ENCODE measurements at regions not wholly inside any gene's neighbourhood (a gene's known extent, or its start where the extent isn't known, plus 50 kb on each side); places are given as distances from the start of the nearest gene placed in this dataset.

DNA sequence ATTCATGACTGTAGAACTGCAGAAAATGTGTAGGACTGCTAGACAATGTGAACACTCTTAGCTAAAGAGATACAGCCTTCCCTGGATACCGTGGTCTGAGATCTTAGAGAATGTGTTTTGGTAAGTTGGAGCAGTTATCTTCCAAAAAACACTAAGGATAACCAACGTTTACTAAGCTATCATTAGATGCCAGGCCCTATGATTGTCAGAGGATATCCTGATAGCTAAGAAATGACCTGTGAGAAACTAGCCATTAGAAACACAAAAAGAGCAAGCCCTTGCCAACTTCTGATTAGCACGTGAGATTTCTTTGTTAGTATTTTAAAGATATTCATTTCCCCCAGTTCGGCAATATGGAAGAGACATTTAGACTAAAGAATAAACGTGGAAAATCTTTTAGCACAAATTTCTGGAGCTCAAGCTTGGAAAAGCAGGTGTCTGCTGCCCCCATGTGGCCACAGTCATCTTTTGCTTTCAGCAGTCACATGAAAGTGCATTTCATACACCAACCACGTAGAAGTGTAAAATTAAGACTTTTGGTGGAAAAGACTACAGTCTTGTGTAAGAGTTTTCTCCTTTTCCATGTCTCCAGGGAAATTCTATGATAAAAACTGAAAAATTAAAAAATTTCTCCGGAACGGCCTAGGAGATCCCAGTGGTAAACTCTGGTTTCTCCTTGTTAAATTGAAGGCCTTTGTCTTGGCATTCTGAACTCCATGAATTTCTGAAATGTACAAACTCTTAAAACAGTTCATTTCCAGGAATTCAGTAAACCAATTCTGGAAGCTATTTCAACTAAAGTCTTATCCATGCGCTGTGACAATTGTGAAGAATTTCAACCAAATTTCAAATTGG lies 136.4 kb downstream of the ZNF674 start (continued):
- TF ChIP-seq GTF2A2 (tag; IDR thresholded peaks at IDR 0.05) (no peak), SMC3 (conservative IDR thresholded peaks at IDR 0.05; ENCODE audit: insufficient read depth, low read depth, low read length) (peak; percentile 49; the same call in 1 of the 2 replicates), CAMTA2 (CRISPR knock-in tag; conservative IDR thresholded peaks at IDR 0.05) (no peak), SRSF7 (optimal IDR thresholded peaks at IDR 0.05; ENCODE audit: low read depth, low read length) (no peak), FOXJ2 (tag; IDR thresholded peaks at IDR 0.05) (no peak), ZNF184 (CRISPR knock-in tag; IDR thresholded peaks at IDR 0.05) (no peak), ZNF436 (CRISPR knock-in tag; IDR thresholded peaks at IDR 0.05) (no peak), CBX1 (IDR thresholded peaks at IDR 0.05; ENCODE audit: low read depth) (no peak), ZNF239 (CRISPR knock-in tag; IDR thresholded peaks at IDR 0.05) (no peak), SMAD2 (IDR thresholded peaks at IDR 0.05; ENCODE audit: low read depth, low read length) (no peak), CBFA2T2 (conservative IDR thresholded peaks at IDR 0.05) (no peak), CBX2 (IDR thresholded peaks at IDR 0.05; ENCODE audit: insufficient read depth, low read length, poor library complexity, severe bottlenecking) (no peak), ZSCAN32 (CRISPR knock-in tag; IDR thresholded peaks at IDR 0.05) (no peak), STAG1 (CRISPR knock-in tag; IDR thresholded peaks at IDR 0.05; ENCODE audit: borderline replicate concordance) (peak; percentile 33; the same call in 1 of the 2 replicates), ASH1L (IDR thresholded peaks at IDR 0.05; ENCODE audit: borderline replicate concordance, low read depth, partially characterized antibody) (no peak), SAFB (IDR thresholded peaks at IDR 0.05; ENCODE audit: borderline replicate concordance, low read depth, low read length) (no peak), NR3C1 (CRISPR knock-in tag; IDR thresholded peaks at IDR 0.05) (no peak), POLR3A (IDR thresholded peaks at IDR 0.05; ENCODE audit: borderline replicate concordance, extremely low read depth, insufficient read depth, insufficient read length) (no peak), FOS (IDR thresholded peaks at IDR 0.05; ENCODE audit: extremely low read depth, insufficient read length) (no peak), BRD4 (IDR thresholded peaks at IDR 0.05) (no peak), HOXB6 (CRISPR knock-in tag; IDR thresholded peaks at IDR 0.05; ENCODE audit: borderline replicate concordance) (no peak)
- TF ChIP-seq, protein P1, sequence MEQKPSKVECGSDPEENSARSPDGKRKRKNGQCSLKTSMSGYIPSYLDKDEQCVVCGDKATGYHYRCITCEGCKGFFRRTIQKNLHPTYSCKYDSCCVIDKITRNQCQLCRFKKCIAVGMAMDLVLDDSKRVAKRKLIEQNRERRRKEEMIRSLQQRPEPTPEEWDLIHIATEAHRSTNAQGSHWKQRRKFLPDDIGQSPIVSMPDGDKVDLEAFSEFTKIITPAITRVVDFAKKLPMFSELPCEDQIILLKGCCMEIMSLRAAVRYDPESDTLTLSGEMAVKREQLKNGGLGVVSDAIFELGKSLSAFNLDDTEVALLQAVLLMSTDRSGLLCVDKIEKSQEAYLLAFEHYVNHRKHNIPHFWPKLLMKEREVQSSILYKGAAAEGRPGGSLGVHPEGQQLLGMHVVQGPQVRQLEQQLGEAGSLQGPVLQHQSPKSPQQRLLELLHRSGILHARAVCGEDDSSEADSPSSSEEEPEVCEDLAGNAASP (IDR thresholded peaks at IDR 0.05) = no peak
- TF ChIP-seq, protein P2, sequence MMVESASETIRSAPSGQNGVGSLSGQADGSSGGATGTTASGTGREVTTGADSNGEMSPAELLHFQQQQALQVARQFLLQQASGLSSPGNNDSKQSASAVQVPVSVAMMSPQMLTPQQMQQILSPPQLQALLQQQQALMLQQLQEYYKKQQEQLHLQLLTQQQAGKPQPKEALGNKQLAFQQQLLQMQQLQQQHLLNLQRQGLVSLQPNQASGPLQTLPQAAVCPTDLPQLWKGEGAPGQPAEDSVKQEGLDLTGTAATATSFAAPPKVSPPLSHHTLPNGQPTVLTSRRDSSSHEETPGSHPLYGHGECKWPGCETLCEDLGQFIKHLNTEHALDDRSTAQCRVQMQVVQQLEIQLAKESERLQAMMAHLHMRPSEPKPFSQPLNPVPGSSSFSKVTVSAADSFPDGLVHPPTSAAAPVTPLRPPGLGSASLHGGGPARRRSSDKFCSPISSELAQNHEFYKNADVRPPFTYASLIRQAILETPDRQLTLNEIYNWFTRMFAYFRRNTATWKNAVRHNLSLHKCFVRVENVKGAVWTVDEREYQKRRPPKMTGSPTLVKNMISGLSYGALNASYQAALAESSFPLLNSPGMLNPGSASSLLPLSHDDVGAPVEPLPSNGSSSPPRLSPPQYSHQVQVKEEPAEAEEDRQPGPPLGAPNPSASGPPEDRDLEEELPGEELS (CRISPR knock-in tag; IDR thresholded peaks at IDR 0.05; ENCODE audit: borderline replicate concordance) = no peak
- TF ChIP-seq, protein P3, sequence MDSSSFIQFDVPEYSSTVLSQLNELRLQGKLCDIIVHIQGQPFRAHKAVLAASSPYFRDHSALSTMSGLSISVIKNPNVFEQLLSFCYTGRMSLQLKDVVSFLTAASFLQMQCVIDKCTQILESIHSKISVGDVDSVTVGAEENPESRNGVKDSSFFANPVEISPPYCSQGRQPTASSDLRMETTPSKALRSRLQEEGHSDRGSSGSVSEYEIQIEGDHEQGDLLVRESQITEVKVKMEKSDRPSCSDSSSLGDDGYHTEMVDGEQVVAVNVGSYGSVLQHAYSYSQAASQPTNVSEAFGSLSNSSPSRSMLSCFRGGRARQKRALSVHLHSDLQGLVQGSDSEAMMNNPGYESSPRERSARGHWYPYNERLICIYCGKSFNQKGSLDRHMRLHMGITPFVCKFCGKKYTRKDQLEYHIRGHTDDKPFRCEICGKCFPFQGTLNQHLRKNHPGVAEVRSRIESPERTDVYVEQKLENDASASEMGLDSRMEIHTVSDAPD (CRISPR knock-in tag; IDR thresholded peaks at IDR 0.05) = no peak
- TF ChIP-seq, protein P4, sequence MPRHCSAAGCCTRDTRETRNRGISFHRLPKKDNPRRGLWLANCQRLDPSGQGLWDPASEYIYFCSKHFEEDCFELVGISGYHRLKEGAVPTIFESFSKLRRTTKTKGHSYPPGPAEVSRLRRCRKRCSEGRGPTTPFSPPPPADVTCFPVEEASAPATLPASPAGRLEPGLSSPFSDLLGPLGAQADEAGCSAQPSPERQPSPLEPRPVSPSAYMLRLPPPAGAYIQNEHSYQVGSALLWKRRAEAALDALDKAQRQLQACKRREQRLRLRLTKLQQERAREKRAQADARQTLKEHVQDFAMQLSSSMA (CRISPR knock-in tag; IDR thresholded peaks at IDR 0.05) = no peak
